HEK293T (cell line): ENCODE measurements at regions not wholly inside any gene's neighbourhood (a gene's known extent, or its start where the extent isn't known, plus 50 kb on each side); places are given as distances from the start of the nearest gene placed in this dataset.

ENCODE experiments used
- CTCF ChIA-PET: fragments of 350-600 bp; formaldehyde crosslinking; extraction: SDS; loops from one replicate; lab custom pipeline; 2021; ENCODE audit warnings: antibody characterized with exemption, inconsistent platforms; lab: Yijun Ruan, JAX
- POLR2A ChIA-PET: fragments of 350-600 bp; formaldehyde crosslinking; extraction: SDS; loops from one replicate; lab custom pipeline; 2020; ENCODE audit warnings: antibody characterized with exemption, inconsistent platforms; lab: Yijun Ruan, JAX
- DNase-seq: peaks from one replicate; pipeline ENCODE4 v3.0.0; 2012; ENCODE audit warnings: mixed read lengths; ENCODE audit errors: extremely low spot score
- ARNT ChIP-seq: fragments of 450-650 bp; IDR thresholded peaks from 2 replicates; pipeline ENCODE4 v1.6.1; 2017; ENCODE audit warnings: mild to moderate bottlenecking
- BHLHE40 ChIP-seq: fragments of 450-650 bp; IDR thresholded peaks from 2 replicates; pipeline ENCODE4 v1.6.1; 2016; ENCODE audit warnings: mild to moderate bottlenecking, moderate library complexity, borderline replicate concordance
- CTBP1 ChIP-seq: fragments of 450-650 bp; IDR thresholded peaks from 2 replicates; pipeline ENCODE4 v1.6.1; 2016; ENCODE audit warnings: borderline replicate concordance
- ELF4 ChIP-seq: fragments of 450-650 bp; IDR thresholded peaks from 2 replicates; pipeline ENCODE4 v1.6.1; 2017; ENCODE audit warnings: antibody characterized with exemption
- FOXA1 ChIP-seq: fragments of 450-650 bp; IDR thresholded peaks from 2 replicates; pipeline ENCODE4 v1.6.1; 2016; ENCODE audit warnings: mild to moderate bottlenecking
- FOXK2 ChIP-seq: fragments of 450-650 bp; IDR thresholded peaks from 2 replicates; pipeline ENCODE4 v1.6.1; 2016; ENCODE audit warnings: mild to moderate bottlenecking
- FOXM1 ChIP-seq: fragments of 450-650 bp; IDR thresholded peaks from 2 replicates; pipeline ENCODE4 v1.6.1; 2017; ENCODE audit warnings: mild to moderate bottlenecking, borderline replicate concordance
- HDGF ChIP-seq: fragments of 450-650 bp; IDR thresholded peaks from 2 replicates; pipeline ENCODE4 v1.6.1; 2017; ENCODE audit warnings: antibody characterized with exemption, borderline replicate concordance
- L3MBTL2 ChIP-seq: fragments of 450-650 bp; conservative IDR thresholded peaks from 2 replicates; pipeline ENCODE4 v1.6.1; 2016; ENCODE audit warnings: mild to moderate bottlenecking
- LEF1 ChIP-seq: fragments of 450-650 bp; IDR thresholded peaks from 2 replicates; pipeline ENCODE4 v1.6.1; 2017; ENCODE audit warnings: mild to moderate bottlenecking, borderline replicate concordance
- NFRKB ChIP-seq: fragments of 450-650 bp; IDR thresholded peaks from 2 replicates; pipeline ENCODE4 v1.6.1; 2016; ENCODE audit warnings: mild to moderate bottlenecking, moderate library complexity
- SP1 ChIP-seq: fragments of 450-650 bp; IDR thresholded peaks from 2 replicates; pipeline ENCODE4 v1.6.1; 2017
- SUZ12 ChIP-seq: fragments of 450-650 bp; IDR thresholded peaks from 2 replicates; pipeline ENCODE4 v1.6.1; 2016; ENCODE audit warnings: mild to moderate bottlenecking
- TARDBP ChIP-seq: fragments of 450-650 bp; IDR thresholded peaks from 2 replicates; pipeline ENCODE4 v1.6.1; 2016
- ZNF384 ChIP-seq: fragments of 450-650 bp; IDR thresholded peaks from 2 replicates; pipeline ENCODE4 v1.6.1; 2016
- TF ChIP-seq, protein P1 (sequence below): fragments of 450-650 bp; IDR thresholded peaks from 2 replicates; pipeline ENCODE4 v1.6.1; 2016

- no peak for DNase-seq
- TF ChIP-seq FOXM1 = no peak
- TF ChIP-seq L3MBTL2 = no peak
- no peak for TF ChIP-seq BHLHE40
- no peak for TF ChIP-seq ELF4
- TF ChIP-seq LEF1 = no peak
- no peak for TF ChIP-seq FOXK2
- no peak for TF ChIP-seq HDGF
- no peak for TF ChIP-seq ARNT
- ChIA-PET POLR2A (no interaction called here), CTCF (no interaction called here)
These were observed 660.4 kb upstream of the SLC35B3 start for GRCh38 chr6:9095729-9096128.

- CTCF ChIA-PET = no interaction called here
- POLR2A ChIA-PET = no interaction called here
- TF ChIP-seq SP1 = no peak
- no peak for TF ChIP-seq LEF1
- no peak for TF ChIP-seq CTBP1
- TF ChIP-seq TARDBP = no peak
- no peak for TF ChIP-seq FOXK2
- no peak for TF ChIP-seq ZNF384
- no peak for TF ChIP-seq L3MBTL2
- no peak for TF ChIP-seq ARNT
- TF ChIP-seq ELF4 = no peak
- DNase-seq = no peak
These were observed 659.8 kb upstream of the SLC35B3 start for GRCh38 chr6:9095137-9095536.

DNA sequence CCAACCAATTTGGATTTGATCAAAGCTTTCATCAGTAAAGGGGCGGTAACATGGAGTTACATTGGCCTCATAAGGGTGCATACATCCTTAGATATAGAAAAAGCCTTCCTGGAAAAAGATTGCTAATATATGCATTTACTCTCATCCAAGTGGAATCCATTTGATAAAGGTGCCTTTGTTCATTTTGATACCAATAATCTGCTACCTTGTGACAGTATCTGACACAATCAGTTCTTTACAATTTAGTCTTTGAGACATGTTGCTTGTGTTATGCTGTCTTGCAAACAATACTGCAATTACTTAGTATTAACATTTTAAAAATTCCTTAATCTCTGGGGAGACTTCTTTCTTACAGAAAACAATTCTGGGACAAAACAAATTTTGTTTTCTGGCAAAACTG, 654.4 kb upstream of the SLC35B3 start:
- CTCF ChIA-PET = no interaction called here

DNA sequence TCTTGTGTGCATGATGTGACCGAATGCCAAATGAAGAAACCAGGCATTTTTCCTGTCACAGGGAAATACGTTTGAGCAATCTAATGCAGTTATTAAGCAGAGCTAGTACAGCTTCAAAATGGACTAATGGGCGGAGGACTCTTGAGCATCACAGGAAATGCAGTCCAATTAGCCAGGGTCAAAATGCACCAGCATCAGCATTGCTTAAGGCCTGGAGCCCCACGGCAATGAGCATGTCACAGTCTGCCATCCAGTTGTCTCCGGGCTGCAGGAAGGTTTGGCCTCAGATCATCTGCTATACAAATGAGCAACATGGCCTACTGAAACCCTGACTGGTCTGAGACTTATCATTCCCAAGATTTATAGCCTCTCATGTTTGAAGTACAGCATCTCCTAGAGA, 652.1 kb upstream of the SLC35B3 start:
- CTCF ChIA-PET = no interaction called here

More for the DNA sequence above, 654.4 kb upstream of the SLC35B3 start:
- POLR2A ChIA-PET = no interaction called here
- DNase-seq = no peak
- no peak for TF ChIP-seq TARDBP
- TF ChIP-seq CTBP1 = no peak
- TF ChIP-seq BHLHE40 = no peak
- TF ChIP-seq SP1 = no peak
- TF ChIP-seq L3MBTL2 = no peak
- TF ChIP-seq NFRKB = no peak
- no peak for TF ChIP-seq SUZ12
- no peak for TF ChIP-seq ARNT
- TF ChIP-seq, protein P1, sequence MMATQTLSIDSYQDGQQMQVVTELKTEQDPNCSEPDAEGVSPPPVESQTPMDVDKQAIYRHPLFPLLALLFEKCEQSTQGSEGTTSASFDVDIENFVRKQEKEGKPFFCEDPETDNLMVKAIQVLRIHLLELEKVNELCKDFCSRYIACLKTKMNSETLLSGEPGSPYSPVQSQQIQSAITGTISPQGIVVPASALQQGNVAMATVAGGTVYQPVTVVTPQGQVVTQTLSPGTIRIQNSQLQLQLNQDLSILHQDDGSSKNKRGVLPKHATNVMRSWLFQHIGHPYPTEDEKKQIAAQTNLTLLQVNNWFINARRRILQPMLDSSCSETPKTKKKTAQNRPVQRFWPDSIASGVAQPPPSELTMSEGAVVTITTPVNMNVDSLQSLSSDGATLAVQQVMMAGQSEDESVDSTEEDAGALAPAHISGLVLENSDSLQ = no peak
- TF ChIP-seq ELF4 = no peak
- TF ChIP-seq LEF1 = no peak
- TF ChIP-seq HDGF = no peak
- no peak for TF ChIP-seq FOXM1

DNA sequence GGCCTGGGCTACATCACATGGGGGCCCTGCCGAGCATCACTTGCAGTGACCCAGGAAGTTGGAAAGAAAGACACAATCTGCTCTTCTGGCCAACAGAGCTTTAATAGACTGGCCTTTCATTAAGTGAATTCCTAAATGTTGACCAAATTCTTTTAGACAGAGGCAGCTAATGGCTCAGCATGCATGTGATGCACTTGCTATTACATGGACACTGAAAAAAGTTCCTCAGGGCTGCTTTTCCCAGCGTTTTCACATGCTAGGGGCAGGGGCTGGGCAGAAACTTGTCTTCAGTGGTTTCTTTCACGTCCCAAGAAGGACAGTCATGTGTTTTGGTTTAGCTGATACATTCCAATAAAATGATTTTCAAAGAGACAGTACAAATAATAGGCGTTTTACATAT, 651.0 kb upstream of the SLC35B3 start:
- TF ChIP-seq ARNT (no peak), CTBP1 (no peak), LEF1 (no peak), NFRKB (no peak), L3MBTL2 (no peak), ZNF384 (no peak), SUZ12 (no peak), FOXK2 (no peak), FOXM1 (no peak), HDGF (no peak), SP1 (no peak), ELF4 (no peak), FOXA1 (no peak), BHLHE40 (no peak), TARDBP (no peak)
- TF ChIP-seq, protein P1 = no peak
- POLR2A ChIA-PET = interaction anchor here (0.6 kb wide), 1 partner anchor 924 kb away, joined by 3 read pairs; no protein-coding TSS in a partner anchor
- no peak for DNase-seq
- CTCF ChIA-PET = no interaction called here

More for the DNA sequence above, 652.1 kb upstream of the SLC35B3 start:
- POLR2A ChIA-PET = no interaction called here
- no peak for DNase-seq
- TF ChIP-seq FOXK2 (no peak), NFRKB (no peak), SP1 (no peak), SUZ12 (no peak), TARDBP (no peak), ELF4 (no peak), ARNT (no peak), CTBP1 (no peak), L3MBTL2 (no peak), HDGF (no peak), FOXM1 (no peak), ZNF384 (no peak), BHLHE40 (no peak), FOXA1 (no peak), LEF1 (no peak)
- TF ChIP-seq, protein P1 = no peak

DNA sequence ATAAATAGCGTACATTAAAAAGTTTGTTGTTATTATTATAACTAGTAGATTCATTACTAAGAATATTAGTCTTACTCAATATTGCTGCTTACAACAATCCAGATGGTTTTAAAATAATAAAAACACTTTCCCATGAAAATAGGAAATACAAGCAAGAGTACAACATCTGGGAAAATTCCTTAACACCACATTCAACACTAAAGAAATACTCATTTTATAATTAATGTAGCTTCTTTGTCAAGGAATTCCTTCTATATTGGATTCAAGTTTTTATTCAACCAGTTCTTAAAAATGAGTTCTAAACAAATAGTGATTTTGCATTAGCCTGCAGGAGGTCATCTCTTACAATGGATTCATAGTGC, 650.3 kb upstream of the SLC35B3 start:
- no peak for DNase-seq
- ChIA-PET CTCF (no interaction called here), POLR2A (no interaction called here)
- TF ChIP-seq L3MBTL2 = no peak
- no peak for TF ChIP-seq TARDBP
- TF ChIP-seq SP1 = no peak
- no peak for TF ChIP-seq FOXK2
- no peak for TF ChIP-seq CTBP1
- no peak for TF ChIP-seq SUZ12
- no peak for TF ChIP-seq BHLHE40
- no peak for TF ChIP-seq ZNF384
- TF ChIP-seq HDGF = no peak
- no peak for TF ChIP-seq NFRKB
- TF ChIP-seq, protein P1 = no peak
- TF ChIP-seq LEF1 = no peak
- TF ChIP-seq ELF4 = no peak
- no peak for TF ChIP-seq ARNT
- TF ChIP-seq FOXA1 = no peak
- no peak for TF ChIP-seq FOXM1
